DMS53 (cell line): ENCODE measurements at regions not wholly inside any gene's neighbourhood (a gene's known extent, or its start where the extent isn't known, plus 50 kb on each side); places are given as distances from the start of the nearest gene placed in this dataset.
"Not testable (repeated sequence)": the region's sequence is repeated elsewhere in the genome, so short reads cannot be mapped to it uniquely, and the experiment has no call there.

ENCODE experiments used
- DNase-seq: peaks from one replicate; lab custom pipeline; 2025; lab: John Stamatoyannopoulos, UW

DNA sequence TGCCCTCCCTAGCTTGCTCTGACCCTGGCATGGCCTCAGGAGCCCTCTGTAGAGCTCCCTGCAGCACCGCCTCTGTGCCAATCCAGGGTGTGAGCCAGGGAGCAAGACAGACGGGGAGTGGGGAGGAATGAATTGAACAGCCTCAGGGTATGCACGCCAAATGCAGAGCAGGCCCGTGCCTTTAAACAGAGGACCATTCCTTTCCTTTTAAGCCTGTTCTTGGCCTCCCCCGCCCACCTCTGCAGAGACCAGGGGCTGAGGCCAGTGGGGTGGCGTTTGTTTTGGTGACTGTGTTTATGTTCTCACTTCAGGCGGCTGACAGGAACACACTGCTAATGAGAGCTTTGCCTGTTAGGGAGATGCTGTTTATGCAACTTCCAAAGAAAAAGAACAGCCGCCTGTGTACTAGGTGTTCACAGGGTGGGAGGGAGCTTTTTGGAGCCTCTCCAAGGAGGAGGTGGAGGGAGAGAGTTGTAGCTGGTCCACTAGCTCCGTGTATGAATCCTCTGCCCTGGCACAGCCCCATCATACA, 528.1 kb upstream of the DPP6 start:
- no peak for DNase-seq

DNA sequence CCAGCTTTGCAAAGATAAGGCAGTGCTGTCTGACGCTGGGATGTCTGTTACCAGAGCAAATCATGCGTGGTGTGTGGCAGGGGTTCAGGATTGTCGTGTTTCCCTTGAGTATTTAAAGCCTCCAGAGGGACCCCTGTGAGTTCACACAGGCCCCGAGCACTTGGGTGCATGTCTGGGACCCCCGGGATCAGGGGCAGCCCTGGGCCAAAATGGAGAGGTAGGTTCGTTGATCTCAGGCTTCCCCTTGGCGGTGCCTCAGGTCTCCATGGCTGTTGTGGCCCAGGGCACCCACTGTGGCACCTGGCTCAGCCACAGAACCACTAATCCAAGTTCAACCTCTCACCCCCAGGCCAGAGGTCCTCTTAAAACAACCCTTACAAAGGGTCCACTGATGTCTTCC, 523.1 kb upstream of the DPP6 start:
- DNase-seq = no peak

DNA sequence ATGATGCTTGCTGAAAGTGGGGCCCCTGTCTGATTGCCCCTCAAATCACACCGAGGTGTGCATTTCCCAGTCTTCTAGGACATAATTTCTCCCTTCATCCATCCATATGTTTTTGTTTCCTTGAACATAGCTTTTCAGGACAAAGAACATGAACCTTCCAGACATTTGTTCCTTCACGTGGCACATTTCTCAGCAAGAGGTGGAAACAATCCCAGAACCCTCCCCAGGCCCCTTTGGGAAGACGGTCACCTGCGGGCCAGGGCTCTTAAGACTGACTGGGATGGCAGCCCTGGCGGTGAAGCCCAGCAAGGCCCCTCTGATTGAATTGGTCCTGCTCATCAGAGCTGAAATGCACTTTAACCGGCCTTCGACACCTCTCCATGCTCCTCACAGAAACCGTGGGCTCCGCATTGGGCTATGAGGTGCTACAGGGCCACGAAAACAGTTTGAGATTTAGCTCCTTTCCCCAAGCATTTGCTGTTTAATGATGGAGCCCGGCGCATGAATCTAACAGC, 522.5 kb upstream of the DPP6 start:
- no peak for DNase-seq

DNA sequence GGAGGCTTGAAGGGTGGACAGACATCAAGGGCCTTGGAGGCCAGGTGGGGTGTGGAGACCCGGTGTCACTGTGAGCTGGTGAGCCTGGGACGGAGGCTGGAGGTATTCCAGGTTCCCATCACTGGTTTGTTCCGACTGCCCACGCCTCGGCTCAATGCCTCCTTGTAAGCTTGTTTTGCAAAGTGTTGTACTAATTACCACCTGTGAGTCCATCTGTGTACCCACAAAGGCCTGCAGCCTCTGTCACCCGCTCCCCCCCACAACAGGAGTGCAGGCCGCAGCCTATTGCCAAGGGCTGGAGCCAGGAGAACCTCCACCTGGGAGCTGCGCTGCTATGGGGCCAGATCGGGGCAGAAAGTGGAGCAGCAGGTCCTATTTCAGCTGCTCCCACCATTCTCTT, 521.8 kb upstream of the DPP6 start:
- no peak for DNase-seq

DNA sequence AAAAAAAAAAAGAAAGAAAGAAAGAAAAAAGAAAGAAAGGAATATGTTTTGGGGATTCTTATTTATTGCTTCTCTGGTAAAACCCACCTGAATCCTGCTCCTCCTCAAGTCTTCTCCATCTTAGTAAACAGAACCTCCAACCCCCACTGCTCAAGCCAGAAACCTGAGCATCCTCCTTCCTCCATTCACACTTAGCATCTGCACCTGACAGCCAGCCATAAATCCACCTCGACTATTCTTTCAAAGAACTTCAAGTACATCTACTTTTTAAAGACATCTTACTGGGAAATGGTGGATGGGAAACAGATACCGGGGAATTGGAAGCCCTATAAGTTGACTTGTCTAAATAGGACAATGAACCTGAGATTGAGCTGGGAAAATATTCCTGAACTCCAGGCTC, 519.9 kb upstream of the DPP6 start:
- DNase-seq = no peak

DNA sequence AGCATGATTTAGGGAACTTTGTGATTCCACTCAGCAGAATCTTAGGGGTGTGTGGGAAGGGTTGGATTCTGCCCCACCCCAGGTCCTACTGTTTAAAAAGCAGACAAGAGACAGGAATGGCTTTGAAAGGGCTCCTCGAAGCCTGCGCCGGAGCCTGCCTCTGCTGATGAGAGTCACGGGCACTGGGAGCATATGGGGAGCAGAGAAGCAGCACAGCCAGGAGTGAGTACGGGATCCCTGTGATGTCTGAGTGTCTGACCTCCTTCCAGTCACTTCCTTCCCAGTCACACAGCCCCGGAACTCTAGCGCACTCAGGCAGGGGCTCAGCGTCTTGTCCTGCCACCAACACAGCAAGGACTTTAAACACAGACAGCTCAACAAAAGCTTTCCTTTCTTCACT, 514.9 kb upstream of the DPP6 start:
- no peak for DNase-seq

DNA sequence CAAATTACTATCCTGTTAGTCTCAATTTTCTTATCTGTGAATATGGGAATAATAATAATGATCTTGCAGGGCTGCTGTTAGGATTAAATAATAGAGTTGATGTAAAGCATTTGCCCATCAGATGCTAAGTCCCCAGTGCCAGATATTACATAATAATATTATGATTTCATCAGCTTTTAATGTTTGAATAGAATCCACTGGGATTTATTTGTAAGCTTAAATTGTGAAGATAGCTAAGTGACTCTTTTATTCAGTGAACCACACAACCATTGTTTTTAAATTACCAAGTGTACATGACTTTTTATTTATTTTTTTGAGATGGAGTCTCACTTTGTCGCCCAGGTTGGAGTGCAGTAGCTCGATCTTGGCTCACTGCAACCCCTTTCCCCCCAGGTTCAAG, 510.3 kb upstream of the DPP6 start:
- no peak for DNase-seq

DNA sequence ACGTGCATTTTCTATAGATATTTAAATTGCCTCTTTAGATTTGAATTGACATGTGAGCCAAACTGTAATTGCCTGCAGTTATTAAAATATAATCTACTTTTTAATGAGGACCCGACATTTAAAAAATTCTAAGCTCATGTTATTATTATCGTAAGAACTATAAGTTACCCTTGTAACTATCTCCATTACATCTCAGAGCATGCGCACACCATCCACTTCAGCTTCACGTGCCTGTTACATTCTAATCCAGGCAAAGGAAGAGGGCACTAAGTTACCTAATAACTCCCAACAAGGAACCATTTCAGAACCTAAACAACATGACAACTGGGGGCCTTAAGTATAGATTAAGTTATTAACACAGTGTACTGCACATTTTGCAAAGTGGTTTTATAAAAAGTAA, 509.0 kb upstream of the DPP6 start:
- no peak for DNase-seq

DNA sequence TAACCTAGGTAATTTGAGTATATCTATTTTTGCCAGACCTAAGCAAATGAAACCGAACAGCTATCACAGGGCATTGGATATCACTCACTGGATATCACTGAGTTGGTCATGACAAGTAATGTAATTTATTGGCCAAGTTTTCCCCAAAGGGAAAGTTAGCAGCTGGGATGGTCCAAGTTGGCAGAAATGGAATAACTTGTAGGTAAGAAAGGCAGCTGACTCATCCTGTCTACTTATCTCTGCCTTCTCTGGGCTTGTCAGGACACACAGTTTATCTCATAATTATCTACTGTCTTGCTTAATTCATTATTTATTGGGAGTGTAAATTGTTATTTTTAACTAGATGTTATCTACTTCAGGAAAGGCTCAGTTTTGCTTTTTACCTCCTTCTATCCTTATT, 502.0 kb upstream of the DPP6 start:
- DNase-seq = no peak

DNA sequence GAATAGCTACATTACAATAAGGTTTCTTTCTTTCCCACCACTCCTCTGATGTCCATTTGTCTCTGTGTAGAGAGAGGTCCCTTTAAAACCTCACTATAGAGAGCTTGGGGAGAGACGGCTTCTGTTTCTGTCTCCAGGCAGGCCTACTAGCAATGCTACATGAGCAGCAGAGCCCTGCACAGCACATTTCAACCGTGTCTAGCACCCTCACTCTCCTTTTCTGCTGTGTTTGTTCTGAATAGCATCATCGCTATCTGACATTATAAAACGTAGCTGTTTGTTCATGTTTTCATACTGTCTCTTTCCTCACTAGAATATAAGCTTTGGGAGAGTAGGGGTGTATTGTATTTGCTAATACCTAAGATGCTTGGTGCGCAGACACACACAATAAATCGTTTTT, 487.8 kb upstream of the DPP6 start:
- no peak for DNase-seq

DNA sequence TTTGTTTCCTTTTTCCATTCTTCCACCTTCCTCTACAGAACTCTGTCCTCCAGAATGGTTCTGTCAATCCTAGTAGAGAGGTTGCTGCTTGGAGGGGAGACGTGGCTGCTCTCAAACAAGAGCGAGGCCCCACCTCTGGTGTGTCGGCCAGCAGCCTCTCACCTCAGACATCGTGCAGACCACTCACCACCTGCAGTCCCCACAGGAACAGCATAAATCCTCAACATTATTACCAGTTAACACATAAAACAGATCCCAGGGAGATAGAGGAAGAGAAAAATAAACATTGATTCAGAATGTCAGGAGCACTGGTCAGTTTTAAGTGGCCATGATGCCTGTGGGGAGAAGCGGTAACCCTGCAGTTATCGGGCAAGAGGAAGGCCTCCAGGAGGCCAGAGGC, 485.9 kb upstream of the DPP6 start:
- no peak for DNase-seq

DNA sequence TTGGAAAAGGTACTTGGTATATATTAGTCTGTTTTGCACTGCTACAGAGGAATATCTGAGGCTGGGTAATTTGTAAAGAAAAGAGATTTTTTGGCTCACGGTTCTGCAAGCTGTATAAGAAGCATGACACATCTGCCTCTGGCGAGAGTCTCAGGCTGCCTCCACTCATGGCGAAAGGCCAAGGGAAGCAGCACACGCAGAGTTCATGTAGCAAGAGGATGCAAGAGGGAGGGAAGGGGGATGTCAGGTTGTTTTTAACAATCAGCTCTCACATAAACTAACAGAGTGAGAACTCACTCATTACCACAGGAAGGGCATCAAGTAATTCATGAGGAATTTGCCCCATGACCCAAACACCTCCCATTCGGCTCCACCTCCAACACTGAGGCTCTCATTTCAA, 484.8 kb upstream of the DPP6 start:
- DNase-seq = no peak

DNA sequence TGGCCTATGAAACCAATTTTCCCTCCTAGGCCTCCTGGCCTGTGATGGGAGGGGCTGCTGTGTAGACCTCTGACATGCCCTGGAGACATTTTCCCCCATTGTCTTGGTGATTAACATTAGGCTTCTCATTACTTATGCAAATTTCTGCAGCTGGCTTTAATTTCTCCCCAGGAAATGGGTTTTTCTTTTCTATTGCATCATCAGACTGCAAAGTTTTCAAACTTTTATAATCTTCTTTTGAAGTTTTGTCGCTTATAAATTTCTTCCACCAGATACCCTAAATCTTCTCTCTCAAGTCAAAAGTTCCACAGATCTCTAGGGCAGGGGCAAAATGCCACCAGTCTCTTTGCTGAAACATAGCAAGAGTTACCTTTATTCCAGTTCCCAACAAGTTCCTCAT, 482.7 kb upstream of the DPP6 start:
- DNase-seq = not testable (repeated sequence)

DNA sequence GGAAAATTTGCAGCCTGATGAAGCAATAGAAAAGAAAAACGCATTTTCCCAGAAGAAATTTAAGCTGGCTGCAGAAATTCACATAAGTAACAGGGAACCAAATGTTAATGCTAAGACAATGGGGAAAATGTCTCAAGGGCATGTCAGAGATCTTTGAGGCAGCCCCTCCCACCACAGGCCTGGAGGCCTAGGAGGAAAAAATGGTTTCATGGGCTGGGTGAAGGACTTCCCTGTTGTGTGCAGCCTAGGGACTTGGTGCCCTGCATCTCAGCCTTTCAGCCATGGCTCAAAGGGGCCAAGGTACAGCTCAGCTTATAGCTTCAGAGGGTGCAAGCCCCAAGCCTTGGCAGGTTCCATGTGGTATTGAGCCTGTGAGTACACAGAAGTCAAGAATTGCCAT, 476.1 kb upstream of the DPP6 start:
- no peak for DNase-seq

DNA sequence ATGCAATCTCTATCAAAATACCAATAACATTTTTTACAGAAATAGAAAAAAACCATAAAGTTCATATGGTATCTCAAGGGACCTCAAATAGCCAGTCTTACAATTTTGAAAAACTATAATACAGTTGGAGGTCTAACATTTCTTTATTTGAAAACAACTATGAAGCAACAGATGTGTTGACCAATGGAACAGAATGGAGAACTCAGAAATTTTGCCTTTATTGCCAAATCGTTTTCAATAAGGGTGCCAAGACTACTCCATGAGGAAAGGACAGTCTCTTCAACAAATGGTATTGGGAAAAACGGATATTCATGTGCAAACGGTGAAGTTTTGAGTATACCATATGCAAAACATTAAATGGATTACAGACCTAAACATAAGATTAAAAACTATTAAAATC, 470.8 kb upstream of the DPP6 start:
- DNase-seq = no peak

DNA sequence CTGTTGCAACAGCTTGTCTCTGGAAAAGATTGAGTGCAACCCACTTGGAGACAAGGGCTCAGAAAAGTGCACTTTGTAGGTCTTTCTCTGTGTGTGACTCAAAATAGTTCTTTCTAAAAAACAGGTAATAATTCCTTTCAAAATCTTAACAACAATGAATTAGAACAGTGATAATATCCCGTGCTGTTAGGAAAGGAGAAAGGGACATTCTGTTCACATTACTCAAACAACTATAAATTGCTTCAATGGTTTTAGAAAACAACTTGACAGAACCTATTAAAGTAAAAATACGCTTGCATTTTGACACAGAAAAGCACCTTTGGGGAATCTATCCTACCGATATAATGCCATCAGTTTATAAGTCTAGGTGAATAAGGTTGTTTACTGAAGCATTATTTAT, 468.1 kb upstream of the DPP6 start:
- DNase-seq = no peak

DNA sequence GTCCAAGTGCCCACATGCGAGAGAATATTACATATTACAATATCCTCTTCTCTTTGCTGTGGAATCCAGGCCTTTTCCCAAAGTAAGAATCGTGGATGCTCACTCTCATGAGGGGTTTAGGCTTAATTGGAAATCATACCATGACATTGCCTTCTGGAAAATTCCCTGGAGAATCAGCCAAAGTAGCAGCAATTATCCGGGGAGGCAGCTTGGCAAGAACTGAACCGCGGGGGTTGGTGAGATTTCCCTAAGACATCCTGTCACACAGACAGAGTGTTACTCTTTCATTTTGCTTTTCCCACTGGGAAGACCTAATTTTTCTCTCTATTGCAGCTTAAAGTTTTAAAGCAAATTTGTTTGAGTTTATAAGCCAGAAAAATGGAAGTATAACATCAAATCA, 463.6 kb upstream of the DPP6 start:
- DNase-seq = no peak

DNA sequence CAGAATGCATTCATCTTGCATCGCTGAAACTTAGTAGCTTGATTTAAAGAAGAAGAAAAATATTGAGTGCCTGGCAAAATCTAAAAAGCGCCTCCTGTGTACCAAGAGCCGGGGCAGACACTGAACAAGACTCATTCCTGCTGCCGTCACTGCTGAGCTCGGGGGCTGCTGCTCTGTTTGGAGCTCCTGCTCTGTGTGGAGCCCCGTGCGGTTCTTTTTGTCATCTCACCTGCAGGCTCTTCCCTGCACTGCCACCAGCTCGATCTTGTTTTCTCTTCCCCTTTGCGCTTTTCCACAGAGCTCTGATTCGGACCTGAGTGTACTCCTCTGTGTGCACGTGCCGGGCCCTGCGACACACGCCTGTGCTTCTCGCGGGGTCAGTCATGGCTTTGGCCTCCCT, 462.1 kb upstream of the DPP6 start:
- no peak for DNase-seq

DNA sequence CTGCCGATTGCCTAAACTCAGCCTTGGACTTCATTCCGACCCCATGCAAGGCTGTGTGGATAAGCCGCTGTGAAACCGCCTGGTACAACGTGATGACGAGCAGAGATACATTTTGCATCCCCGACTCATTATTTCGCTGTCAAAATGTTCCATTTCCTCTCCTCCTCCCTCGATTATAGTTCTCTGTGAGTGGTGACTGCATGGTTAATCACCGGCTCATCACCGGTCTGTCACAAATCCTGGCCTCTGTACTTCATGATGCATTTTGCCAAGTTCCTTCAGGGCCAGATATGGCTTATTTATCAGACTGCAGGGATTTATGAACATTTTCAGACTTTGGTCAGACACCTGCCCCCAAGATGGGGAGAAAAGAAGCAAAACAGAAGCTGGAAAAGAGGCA, 461.6 kb upstream of the DPP6 start:
- DNase-seq = no peak

DNA sequence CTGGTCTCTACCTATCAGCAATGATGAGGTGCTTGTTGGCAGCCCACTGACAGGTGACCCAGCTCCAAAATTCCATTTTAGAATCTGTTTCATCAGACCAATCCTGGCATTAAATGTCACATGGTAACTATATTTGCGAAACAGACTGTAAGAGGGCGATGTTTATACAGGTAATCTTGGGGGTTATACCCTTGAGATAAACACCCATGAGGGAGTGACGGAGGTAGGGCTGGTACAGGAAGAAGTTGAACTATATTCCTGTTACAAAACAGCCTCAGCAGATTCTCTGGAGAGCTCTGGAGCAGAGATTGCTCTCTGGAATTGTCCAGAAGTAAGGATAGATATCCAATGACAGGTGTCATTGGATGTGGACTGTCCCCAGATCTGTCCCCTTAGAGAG, 444.8 kb upstream of the DPP6 start:
- DNase-seq = no peak

DNA sequence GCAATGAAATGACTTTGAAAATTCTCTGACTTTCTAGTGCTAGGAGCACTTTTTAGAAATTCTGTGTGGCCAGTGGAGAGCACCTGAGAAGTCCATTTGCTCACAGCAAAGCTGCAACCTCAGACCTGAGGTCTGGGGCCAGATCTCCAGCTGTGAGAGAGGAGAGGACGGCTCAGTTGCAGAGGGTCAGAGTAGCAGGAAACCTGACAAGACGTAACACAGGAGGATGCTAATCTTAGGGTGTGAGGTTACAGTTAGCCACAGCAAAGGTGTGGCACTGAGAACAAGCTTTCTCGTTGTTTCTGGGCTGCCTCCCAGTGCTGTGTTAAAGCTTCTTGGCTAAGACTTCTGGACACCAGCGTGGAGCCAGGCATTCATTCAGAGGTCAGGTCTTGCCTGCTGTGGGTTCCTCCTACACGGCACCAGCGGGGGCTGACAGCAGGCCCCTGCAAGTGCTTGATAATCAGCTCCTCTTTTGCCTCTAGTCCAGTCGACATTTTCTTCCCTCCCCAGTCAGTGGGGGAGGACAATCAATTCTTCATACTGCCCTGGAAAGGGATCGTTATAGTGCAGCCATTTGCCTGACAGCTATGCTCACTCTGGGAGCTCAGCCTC, 435.4 kb upstream of the DPP6 start:
- DNase-seq = no peak

DNA sequence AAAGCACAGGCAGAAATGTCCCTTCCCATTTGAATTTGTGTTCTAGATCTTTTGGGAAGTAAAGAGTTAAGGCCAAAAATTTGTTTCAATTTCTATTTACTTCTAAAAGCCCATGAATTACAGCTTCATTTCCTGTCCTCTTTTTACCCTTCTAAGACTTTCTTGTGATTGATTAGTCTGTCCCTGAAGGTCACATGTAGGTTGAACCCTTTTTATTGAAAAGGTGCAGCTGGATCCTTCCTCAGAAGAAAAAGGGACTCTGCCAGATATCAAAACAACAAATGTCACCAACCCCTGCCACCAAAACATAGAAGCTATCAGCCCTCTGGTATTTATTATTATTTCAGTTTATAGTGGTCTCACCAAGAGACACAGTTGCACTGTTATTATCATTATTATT, 424.9 kb upstream of the DPP6 start:
- DNase-seq = no peak

DNA sequence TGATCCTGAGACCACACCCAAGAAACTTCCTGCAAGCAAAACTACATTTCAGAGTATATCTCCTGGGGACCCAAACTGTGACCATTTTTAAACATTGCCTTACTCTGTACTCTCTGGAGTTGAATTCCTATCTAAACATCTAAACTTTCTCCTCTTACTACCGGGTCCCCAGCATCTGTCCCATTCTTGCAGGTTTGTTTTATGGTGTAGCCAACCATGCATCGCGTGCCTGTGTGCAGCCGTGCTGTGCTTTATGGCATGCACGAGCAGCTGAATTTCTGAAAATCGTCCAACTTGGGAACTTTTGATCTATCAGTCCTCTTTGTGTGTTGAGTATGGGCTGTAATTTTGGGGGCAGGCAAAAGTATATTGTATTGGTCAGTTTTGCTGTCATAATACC, 423.8 kb upstream of the DPP6 start:
- DNase-seq = no peak

DNA sequence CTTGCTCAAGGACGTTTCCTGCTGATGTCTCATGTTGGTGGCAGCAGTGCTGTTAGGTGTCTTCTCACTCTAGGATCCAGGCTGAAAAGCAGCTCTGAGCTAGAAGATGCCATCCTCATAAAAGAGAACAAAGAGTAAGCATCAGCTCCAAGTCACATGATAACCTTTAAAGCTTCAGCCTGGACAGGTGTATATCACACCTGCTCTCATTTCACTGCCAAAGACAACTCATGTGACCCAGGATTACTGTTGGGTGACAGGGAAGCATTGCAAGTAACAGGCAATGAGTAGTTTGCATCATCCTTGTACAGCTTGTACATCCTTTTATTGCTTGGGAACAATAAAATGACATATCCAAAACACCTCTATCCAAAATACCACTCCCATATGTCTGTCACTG, 423.4 kb upstream of the DPP6 start:
- DNase-seq = no peak
